ACHN (cell line): ENCODE measurements at regions not wholly inside any gene's neighbourhood (a gene's known extent, or its start where the extent isn't known, plus 50 kb on each side); places are given as distances from the start of the nearest gene placed in this dataset.

Source experiments
- DNase-seq: peaks from one replicate; pipeline ENCODE4 v3.0.0-alpha.2; 2015
- in situ Hi-C: cut with HindIII; loops from 2 replicates; pipeline ENCODE4 v1.10.0; 2017; ENCODE audit warnings: low sequenced_read_pairs, low pct_ligation_motif_present, low pct_unique_long_range_greater_than_20kb

DNA sequence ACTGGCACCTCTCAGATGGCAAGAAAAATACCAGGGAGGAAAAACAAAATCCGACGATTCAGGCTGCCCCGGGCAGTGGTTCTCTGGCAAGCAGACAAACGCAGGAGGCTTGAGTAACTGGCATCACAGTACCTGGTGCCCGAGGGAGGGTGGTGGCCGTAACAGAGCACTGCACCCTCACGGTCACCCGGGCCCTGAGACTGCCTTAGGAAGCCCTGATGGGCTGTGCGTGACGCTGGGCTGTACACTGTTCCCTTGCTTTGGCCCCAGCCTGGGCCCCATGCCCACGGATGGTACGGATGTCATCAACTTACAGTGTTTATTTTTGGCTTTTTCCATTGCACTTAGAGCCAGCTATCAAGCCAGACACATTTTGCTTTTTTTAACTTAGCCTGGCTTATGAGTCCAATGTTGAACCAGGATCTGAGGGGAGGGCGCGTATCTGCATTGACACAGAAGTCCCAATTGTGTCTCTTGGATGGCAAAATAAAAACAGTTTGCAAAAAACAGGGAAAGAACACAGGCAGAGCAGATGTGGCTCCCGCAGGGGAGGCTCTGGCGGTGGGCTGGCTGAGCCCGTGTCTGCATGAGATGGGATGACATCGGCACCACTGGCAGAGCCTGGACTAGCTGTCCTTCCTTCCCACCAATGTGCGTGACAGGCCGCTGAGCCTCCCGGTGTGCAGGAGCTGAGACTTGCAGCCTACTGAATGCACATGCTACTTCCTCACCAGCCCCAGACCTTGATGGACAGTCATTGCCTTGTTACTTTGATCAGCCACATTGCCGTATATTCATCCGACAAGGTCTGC is 287.7 kb downstream of the FOXL1 start:
- DNase-seq, result no peak
- in situ Hi-C loops, result no loop called here

DNA sequence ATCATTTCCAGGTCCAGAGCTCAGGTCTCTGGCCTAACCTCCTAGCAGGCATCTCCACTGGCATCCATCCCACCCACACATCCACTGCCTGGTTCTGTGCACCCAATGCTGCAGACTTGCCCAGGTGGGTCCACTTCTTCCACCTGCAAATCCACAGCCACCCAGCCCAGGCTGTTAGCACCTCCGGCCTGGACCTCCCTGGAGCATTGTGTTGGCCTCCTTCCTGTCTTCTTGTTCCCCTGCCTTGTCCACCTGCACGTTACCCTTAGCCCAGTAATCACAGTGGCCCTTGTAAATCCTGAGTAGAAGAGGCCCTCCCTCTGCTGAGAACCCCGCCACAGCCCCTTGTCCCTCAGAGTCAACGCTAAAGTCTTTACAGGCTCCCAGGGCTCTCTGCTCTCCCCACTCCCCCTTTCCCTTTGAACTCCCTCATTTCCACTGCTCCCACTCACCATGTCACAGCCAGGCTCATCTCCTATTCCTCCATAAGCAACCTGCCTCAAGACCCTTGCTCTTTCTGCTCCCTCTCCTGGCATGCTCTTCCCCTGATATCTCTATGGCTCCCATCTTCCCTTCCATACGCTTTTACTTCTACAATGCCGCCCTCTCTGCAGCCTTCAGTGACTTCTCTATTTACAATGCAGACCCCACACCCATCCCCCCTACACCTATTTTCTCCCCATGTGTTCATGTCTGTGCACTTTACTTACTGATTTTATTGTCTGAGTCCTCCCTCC is 288.8 kb downstream of the FOXL1 start:
- no peak for DNase-seq
- in situ Hi-C loops, result no loop called here

DNA sequence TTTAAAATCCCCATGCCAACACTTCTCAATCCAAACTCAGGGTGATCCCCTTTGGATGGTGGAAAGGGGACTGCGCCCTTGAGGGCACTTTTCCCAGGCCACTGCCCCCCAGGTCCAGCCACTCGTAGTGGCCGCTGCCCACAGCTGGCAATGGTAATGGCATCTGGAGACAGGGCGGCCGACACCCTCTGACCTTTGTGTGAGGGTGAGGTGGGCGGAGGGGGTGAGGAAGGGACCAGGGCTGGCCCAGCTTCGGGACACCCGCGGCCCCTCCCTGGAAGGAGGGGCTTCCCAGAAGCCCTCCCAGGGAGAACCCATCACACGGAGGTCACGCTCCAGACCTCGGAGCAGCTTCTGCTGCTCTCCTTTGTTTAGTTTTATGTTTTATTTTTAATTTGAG is 289.7 kb downstream of the FOXL1 start:
- in situ Hi-C loops, result no loop called here
- no peak for DNase-seq

DNA sequence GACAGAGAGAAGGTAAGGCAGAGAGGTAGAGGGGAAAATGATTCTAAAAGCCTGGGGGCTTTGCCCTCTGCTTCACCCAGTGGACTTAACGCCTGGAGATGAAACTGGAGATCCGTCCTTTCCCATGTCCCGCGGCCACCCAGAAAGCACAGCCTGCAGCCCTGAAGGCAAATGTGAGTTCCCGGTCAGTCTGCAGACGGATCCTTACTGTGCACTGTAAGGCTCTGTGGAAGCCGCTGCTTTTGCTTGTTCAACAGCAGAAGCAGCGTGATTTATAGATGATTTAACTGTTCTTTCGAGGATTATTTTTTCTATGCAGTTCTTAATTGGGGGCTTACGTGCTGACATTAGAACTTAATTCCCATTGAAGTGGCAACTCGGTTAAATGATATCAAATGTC is 290.4 kb downstream of the FOXL1 start:
- in situ Hi-C loops, result no loop called here
- no peak for DNase-seq

DNA sequence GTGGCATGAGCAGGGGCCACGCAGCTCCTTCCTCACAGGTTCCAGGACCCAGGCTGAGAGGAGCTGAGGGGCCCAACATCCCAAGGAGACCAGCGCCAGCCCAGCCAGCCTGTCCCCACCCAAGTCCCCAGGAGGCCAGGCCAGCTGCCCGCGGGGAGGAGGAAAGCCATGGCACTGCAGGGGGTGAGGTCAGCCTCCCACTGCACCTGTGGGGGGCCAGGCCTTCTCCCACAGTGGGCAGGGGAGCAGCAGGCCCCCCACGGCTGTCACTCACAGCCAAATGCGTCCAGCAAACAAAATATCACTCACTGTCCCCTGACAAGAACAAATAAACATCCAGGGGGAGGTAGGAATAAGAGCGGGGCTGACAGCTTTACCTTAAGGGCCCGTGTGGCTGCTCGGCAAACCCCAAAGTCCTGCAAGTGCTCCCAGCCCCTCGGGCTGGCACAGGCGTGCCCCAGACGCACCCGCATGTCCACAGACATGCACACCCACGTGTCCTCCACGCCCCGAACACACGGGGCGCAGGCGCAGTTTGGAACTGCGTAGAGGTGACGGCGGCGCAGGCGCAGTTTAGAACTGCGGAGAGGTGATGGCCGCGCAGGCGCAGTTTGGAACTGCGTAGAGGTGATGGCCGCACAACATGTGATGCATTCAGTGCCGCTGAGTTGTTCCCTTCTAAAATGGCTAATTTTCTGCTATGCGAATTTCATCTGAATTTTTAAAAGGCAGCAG is 291.1 kb downstream of the FOXL1 start:
- no peak for DNase-seq
- in situ Hi-C loops, result no loop called here

DNA sequence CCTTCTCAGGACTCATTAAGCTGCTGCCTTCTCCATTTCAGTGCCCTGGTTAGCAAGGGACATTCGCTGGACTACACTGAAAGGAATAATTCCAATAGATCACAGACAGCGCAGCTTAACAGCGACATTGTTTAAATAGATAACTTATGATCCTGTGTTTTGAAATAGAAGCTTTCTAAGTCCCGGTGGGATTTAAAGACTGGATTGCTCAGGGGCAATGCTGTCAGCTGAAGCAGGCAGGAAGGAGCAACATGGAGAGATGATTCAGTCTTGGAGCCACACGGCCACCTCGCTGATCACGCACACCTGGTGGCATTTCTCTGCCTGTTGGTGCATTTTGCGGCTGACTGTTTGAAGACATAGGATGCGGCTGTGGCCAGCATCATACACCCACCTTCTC is 292.0 kb downstream of the FOXL1 start:
- DNase-seq, result no peak
- in situ Hi-C loops, result no loop called here

DNA sequence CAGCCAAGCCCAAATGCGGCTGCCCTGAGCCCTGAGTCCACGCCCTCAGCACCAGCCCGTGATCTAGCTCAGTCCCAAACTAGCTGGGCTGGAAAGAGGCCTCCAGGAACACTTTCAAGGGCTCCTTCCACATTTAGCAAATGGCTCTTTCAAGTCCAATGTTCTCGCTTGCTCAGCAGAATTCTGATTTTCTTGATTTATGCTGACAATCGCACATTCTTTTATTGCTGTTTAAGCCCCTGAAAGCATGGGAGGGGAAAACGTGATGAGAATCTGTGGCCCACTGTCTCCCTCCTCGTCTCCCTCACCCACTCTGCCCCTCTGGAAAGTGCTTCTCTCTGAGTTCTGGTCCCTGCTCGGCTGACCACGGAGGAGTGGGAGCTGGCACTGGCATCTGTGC is 293.8 kb downstream of the FOXL1 start:
- in situ Hi-C loops, result no loop called here
- no peak for DNase-seq

DNA sequence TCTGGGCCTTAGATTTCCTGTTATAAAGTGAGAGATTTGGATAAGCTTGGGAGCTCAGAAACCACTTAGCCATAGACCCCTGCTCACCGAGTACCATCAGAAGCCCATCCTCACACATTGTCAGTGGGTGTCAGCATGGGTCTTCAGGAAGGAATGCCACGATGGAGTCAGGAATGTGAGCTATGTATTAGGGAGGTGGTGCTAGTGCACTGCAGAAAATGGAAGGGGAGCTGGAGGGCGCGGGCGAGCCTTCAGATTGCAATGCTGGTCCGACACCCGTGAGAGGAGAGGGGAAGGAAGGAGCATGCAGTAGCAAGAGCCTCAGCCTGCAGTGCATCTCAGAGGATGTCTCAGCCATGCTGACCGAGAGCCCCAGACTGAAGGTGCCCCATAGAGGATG is 294.5 kb downstream of the FOXL1 start:
- in situ Hi-C loops, result no loop called here
- no peak for DNase-seq

DNA sequence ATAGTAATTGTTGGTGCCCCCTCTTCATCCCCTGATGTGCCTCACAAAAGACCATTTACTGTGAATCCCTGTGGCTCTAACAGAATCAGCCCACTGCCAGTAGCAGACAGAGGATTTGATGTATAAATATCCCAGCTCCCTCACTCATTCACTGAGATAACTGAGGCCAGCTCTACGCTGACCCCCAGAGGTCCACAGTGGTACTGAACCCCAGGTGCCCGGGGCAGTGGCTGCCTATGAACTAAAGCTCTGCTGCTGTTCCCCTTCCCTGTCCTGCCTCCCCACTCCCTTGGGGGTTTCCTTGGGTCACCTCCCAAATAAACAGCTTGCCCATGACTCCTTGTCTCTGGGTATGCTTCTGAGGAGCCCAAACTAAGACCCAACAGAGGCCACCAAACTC is 295.8 kb downstream of the FOXL1 start:
- in situ Hi-C loops, result no loop called here
- DNase-seq, result peak; percentile 39

DNA sequence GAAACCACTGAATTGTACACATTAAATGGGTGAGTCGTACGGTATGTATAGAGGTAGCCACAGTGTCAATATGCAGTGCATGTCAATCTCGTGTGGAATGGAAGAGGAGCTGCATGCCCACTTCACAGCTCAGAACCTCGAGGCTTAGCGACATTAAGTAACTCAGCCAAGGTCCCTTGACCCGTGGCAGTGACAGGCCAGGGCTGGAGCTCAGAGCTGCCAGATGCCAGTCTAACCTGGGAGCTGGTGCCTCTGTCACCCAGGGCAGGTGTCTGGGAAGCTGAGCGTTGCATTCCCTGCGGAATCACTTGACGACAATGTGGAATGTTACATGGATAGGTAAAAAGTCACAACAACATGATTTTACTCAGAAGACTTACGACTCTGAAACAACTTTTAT is 298.1 kb downstream of the FOXL1 start:
- in situ Hi-C loops, result no loop called here

DNA sequence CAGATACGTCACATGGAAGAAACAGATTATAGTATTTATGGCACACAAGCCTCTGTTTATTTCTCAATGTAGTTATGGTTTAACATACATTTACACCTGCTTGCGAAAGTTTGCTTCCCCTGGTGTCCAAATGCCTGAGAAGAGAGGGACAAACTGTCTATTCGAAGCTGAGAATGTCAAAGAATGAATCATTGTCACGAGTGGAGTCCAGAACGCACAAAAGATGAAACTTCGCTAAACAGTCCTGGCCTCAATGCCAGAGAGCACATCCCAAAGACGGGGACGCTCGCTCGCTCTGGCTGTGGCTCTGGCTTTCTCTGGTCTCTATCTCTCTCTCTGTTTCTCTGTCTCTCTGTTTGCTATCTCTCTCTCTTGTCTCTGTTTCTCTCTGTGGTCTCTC is 298.8 kb downstream of the FOXL1 start:
- in situ Hi-C loops, result no loop called here
- DNase-seq, result no peak

More for the DNA sequence above, 298.1 kb downstream of the FOXL1 start:
- DNase-seq, result no peak

DNA sequence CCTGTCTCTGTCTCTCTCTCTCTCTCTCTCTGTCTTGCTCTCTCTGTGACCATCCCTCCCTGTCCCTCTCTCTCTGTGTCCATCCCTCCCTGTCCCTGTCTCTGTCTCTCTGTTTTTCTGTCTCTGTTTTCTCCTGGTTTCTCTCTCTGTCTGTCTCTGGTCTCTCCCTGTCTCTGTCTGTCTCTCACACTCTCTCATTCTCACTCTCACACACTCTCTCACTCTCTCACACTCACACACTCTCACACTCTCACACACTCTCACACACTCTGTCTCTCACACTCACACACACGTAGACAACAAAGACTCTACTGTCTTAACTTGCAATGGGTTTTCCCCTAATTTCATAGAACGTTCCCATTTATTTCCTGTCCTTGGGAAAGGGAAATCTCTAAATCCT is 299.5 kb downstream of the FOXL1 start:
- DNase-seq, result no peak
- in situ Hi-C loops, result no loop called here

DNA sequence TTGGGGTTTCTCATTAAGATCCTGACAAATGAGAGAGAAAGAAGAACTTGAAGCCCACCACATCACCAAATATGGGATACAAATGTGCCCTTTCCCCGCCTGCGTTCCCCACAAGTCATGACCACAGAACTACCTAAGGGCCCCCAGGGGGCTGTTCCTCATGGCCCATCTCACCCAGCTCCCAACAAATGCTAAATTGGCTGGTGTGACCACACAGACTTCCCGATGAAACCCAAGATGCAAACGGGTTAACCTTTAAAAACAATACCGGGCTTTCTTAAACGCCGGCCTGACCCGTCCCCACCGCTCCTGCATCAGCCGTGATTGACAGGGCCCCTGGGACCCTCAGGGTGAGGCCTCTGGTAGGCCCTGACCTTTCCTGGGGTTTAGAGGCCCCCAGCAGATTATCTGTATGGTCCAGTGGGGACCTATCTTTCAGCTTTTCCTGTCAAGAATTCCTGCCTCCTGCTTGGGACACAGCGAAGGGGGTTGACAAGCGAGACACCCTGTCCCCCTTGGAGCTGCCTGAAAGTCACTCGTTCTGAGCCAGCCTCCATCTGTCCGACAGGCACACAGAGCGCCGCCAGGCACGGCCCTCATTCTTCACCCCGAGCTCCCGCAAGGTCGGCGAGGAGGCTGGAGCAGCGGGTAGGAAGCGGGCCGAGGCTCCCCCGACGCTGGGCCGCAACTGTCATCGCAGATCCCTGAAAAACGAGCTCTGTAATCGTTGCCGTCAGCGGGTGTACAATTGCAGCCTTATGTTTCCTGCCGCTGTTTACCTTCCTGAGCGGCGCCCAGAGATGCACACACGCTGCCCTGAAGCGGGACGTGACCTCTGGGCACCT is 300.1 kb downstream of the FOXL1 start:
- in situ Hi-C loops, result no loop called here
- no peak for DNase-seq

DNA sequence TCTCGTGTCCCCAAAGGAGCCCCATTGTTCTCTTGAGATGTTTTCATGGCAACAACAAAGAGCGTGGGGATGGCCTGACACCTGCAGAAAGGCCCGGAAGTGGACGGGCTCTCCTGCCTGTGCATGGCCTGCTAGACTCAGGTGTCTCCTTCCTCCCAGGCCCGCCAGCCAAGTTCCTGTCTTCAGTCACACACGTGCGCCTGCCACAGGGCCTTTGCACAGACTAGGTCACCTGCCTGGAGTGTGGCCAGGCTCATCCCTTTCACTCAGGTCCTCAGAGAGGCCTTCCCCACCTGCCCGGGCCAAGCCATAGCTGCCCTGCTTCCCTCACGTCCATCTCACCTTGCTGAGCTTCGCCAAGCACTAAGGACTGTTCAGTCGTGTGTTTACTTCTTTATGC is 300.9 kb downstream of the FOXL1 start:
- in situ Hi-C loops, result no loop called here
- DNase-seq, result no peak

DNA sequence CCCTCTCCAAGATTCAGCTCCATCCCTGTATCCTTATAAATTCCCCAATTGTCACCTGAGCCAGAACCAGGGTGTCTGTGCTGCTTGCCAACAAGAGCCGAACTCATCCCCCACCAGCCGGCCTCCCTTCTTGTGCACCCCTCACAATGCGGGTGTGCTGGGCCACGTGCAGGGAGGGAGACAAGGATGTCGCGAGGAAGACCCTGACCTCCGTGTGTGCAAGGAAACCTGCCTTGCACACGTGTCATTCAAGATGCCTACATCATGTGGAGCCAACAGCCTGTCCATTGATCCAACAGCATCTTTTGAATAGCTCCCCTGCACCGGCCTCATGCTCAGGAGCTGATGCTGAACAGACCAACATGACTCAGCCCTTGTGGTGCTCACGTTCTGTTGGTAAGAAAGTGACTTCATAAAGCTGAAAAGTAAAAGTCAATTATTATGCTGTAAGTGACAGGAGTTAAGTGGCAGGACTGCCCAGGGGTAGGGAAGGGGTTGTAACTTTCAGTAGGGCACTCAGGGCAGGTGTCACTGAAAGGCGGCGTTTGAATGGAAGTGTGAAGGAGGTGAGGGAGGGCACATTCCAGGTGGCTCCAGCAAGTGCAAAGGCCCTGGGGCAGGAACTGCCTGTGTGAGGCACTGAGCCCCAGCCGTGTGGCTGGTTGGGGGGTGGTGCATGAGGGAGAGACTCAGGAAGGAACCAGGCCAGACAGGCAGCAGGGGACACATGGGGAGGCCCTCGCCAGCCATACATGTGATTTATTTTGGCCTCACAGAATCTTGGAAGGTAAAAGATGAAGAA is 302.2 kb downstream of the FOXL1 start:
- in situ Hi-C loops, result no loop called here
- DNase-seq, result no peak

DNA sequence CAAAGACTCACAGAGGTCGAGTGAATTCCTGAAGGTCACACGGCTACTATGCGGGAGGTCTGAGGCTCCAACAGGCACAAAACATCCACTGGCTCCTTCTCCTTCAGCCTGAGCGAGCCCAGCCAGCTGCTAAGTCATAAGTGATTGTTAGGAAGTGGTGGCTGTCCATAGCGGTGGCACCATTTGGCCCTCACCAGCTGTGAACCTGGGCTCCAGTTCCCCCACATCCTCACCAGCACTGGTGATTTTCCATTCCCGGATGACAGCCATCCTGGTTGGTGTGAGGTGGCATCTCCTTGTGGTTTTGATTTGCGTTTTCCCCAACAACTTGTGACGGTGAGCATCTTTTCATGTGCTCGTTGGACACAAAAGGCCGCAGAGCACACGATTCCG is 302.8 kb downstream of the FOXL1 start:
- DNase-seq, result no peak
- in situ Hi-C loops, result no loop called here

DNA sequence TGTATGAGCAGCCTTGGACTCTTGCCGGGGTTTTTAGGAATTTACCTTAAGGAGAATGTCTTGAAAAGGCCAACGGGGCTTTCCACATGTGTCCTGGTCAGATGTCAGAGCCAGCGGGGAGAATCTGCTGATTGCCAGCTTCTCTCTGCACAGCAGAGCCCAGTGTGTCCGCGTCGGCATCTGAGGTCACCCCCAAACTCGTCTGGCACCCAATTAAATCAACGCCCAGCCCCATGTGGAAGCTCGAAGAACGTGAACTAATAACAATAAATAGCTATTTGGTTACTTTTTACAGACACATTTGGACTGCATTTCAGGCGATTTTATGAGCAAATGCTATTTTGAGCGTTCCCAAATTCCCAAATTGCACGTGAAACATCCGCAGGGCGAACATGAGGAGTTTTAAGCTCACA is 303.5 kb downstream of the FOXL1 start:
- DNase-seq, result no peak
- in situ Hi-C loops, result no loop called here
